GM21717 (cell line): ENCODE measurements at regions not wholly inside any gene's neighbourhood (a gene's known extent, or its start where the extent isn't known, plus 50 kb on each side); places are given as distances from the start of the nearest gene placed in this dataset.

Source experiments
- ATAC-seq: cut with Tn5 transposase; IDR thresholded peaks from one replicate; pipeline ENCODE4 v1.9.1; 2021; ENCODE audit warnings: mild to moderate bottlenecking, moderate library complexity; ENCODE audit not compliant: unreplicated experiment

DNA sequence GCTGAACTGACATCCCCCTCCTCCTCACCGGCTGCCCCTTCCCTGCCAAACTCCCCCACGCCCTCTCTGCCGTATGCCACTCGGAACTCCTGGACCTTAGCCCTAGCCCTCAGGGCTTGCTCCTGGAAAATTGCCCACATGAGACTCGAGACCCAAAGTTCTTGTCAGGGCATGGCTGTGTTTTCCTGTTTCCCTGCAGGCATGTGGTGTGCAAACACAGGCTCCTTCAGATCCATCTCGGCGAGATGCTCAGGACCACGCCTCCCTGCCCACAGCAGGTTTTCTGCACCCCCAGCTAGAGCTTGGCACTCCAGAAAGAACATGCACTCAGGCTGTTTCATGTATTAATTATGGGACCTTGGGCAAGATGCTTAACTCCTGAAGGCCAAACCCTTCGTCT, 1480.4 kb downstream of the BRD1 start:
- no peak for ATAC-seq

GRCh38 chr22:48346911-48347310, 1480.8 kb downstream of the BRD1 start:
- ATAC-seq = no peak

GRCh38 chr22:48346311-48346710, 1481.4 kb downstream of the BRD1 start:
- ATAC-seq = no peak

- ATAC-seq = no peak
These were observed 1482.0 kb downstream of the BRD1 start for GRCh38 chr22:48345631-48346030.

DNA sequence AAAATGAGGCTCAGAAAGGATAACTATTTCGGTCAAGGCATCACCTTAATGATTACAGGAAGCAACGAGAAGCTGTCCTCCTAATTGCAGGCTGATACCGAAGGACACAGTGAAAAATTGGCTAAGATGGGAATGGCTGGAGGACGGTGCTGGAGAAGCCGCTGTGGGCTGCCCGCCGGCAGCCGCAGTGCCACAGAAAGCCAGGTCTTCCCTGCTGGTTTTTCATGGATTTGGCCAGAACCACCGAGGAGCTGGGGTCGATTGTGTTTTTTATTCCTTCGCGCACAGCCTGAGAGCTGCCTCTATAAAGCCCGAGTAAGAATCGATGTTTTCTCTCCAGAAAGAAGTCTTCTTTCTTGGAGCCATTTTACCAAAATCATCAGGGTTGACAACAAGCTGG, 1484.2 kb downstream of the BRD1 start:
- no peak for ATAC-seq

DNA sequence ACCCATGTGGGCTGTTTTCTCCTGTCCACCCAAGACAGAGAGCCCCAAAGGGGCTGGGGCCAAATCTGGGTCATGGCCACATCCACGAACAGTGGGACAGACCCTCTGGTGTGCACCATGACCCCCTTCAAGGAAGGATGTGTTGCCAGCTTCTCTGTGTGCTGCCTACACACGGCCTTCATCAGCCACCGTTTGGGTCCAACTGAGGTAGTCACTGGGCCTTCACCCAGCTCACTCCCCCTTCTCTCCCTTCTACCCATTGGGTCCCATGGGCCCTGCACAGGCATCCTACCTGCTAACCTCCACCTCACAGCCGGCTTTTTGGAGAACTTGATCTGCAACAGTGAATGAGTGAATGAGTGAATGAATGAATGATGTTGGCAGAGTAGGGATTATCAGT, 1484.9 kb downstream of the BRD1 start:
- no peak for ATAC-seq

- no peak for ATAC-seq
These were observed 1485.7 kb downstream of the BRD1 start for GRCh38 chr22:48342016-48342415.

GRCh38 chr22:48340727-48341709, 1486.7 kb downstream of the BRD1 start:
- ATAC-seq = no peak

DNA sequence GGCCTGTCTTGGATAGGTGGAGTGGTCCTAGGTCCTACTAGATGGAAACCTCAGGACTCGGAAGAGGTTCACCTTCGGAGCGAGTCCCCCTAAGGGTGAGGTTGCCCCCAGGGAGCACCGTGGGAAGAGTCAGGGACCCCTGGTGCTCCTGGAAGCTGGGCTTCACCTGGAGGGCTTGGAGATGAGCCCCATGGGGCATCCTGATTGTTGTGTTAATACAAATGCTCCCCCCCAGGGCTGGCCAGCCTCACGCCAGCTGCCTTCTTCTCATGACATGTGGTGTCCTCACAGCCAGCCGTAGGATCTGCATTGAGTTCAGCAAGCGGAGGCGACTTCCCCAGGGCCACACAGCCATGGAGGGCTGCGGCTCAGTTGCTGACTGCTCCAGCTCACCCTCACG, 1487.5 kb downstream of the BRD1 start:
- ATAC-seq = no peak

GRCh38 chr22:48338793-48339705, 1488.6 kb downstream of the BRD1 start:
- ATAC-seq = no peak

GRCh38 chr22:48337957-48338792, 1489.5 kb downstream of the BRD1 start:
- ATAC-seq = no peak

DNA sequence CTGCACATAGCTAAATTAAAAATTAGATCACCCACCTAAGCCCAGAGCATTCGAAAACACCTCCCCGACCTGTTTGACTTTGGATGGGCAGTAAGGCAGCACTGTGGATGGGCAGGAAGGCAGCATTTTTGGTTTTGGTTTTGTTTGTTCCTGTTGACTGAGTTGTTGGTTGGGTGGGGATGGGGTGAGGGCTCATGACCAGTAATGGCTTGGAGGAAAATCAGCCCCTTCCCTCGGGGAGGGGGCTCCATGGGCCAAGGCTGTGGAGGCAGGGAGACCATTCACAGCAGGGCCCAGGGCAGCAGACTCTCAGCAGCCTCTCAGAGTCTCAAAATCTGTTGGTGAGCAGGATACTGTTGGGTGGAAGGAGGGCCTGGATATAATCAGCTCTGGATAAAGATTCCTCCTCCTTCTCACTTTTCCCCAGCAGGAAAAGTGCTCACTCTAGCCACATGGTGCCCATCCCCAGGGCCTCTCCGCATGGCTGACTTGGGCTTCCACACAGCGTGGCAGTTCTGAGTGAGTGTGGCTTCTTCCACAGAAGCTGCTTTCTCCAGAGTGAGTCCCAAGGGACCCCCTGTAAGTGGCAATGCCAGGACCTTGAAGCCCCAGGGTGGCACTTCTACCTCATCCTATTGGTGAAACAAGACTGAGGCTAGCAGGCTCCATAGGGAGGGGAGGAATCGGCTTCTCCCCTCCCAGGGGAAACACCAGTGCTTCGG, 1491.2 kb downstream of the BRD1 start:
- no peak for ATAC-seq

- ATAC-seq = no peak
These were observed 1492.1 kb downstream of the BRD1 start for GRCh38 chr22:48335442-48336139.

- no peak for ATAC-seq
These were observed 1492.7 kb downstream of the BRD1 start for GRCh38 chr22:48334971-48335370.

GRCh38 chr22:48333816-48334735, 1493.6 kb downstream of the BRD1 start:
- ATAC-seq = no peak

DNA sequence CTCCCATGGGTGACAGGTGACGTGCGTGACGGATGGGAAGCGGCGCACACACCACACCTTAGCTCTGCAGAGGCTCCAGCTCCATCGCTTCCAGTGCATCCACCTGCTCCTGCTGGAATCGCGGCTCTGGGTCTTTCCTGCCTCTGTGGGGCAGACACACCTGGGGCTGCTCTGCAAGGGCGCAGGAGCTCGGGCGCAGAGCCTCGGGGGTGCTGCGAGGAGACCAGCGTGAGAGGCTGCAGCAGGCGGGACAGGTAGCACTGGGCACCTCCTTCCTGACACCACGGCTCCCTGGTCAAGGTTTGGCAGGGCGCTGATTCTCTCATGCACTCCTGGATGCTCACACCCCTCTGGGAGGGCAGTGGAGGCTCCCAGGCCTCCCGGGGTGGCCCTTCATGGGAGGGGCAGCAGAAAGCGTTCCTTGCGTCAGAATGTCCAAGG, 1494.3 kb downstream of the BRD1 start:
- ATAC-seq = no peak

DNA sequence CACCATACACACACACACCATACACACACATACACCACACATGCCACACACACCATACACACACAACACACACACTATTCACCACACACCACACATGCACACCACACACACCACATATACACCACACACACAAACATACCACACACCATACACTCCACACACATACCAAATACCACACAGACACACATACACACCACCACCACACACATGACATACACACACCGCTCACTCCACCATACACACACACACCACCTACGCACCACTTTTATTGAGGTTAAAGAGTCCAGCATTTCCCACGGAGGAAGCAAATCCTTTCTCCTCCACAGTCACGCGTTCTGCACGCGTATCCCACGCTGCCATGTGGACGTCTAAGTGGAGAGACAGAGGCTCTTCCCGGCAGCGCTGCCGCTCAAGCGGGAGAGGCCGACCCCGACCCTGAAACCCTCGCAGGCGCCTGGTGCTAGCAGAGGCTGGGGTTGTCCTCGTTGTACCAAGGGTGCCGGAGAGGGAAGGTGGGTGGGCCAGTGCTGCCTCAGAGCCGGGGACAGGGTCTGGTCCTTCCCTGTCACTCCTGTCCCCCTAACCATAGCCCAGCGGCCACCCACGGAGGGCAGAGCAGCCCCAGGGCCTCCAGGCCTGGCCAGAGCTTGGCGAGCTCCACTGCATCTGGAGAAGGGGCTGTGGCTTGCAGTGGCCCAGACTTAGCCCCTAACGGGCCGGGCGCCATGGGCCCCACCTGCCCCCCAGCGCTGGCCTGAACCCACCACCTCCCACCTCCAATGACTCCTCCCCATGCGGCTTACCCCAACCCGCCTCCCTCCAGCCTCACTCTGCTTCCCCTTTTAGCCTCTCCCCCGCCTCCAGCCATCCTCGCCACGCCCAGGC, 1495.0 kb downstream of the BRD1 start:
- no peak for ATAC-seq
